GM12892 (cell line): ENCODE measurements at regions not wholly inside any gene's neighbourhood (a gene's known extent, or its start where the extent isn't known, plus 50 kb on each side); places are given as distances from the start of the nearest gene placed in this dataset.

Source experiments
- DNase-seq: peaks from one replicate; pipeline ENCODE4 v3.0.0; 2011; ENCODE audit not compliant: insufficient read length
- FAIRE-seq: peaks from 2 replicates; lab custom pipeline; 2011; peaks lifted over from hg19 to GRCh38; lab: Jason Lieb, UNC
- POLR2A ChIP-seq: IDR thresholded peaks from 2 replicates; pipeline ENCODE4 v1.6.1; 2011; ENCODE audit warnings: low read depth, low read length, control low read depth
- POLR2AphosphoS5 ChIP-seq: IDR thresholded peaks from 2 replicates; pipeline ENCODE4 v1.6.1; 2011; ENCODE audit warnings: low read depth, low read length, control low read depth
- TAF1 ChIP-seq: IDR thresholded peaks from 2 replicates; pipeline ENCODE4 v1.6.1; 2011; ENCODE audit warnings: low read depth, mild to moderate bottlenecking, control low read depth, low read length, borderline replicate concordance

DNA sequence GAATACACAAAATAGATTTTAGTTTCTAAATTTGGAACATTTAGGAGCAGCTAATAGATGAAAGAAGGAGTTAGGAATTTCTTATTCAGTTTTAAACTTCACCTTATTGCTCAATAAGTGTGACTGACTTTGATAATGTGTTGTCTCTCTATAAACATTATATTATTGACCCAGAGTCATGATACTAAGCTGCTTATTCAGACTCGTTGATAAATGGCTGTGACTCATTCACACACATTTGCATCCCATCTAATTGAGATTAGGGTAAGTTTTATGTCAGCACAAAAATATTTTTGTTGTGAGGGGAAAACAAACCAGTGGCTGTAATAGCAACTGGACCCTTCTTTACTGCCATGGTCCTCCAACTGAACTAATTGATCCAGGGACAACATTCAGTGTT, 137.6 kb downstream of the GOLIM4 start:
- FAIRE-seq: no peak
- DNase-seq: no peak

DNA sequence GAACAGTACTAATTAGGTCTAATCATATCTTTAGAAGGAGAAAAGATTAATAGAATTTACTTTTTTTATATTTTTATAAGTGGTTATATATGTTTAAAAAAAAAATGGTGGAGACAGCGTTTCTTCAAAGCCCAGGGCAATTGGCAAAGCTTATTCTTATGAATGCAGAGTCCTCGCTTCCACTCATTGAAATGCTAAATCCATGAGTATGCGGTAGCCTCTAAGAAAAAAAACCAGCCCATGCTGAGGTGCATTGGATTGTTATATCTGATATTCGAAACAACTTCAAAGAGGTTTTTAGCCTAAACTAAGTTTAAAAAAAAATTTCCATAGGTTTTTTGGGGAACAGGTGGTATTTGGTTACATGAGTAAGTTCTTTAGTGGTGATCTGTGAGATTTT, 142.8 kb downstream of the GOLIM4 start:
- DNase-seq (no peak), FAIRE-seq (no peak)
- no peak for TF ChIP-seq POLR2A
- TF ChIP-seq TAF1: no peak
- no peak for TF ChIP-seq POLR2AphosphoS5

More for the DNA sequence above, 137.6 kb downstream of the GOLIM4 start:
- TF ChIP-seq POLR2A (no peak), TAF1 (no peak), POLR2AphosphoS5 (no peak)

DNA sequence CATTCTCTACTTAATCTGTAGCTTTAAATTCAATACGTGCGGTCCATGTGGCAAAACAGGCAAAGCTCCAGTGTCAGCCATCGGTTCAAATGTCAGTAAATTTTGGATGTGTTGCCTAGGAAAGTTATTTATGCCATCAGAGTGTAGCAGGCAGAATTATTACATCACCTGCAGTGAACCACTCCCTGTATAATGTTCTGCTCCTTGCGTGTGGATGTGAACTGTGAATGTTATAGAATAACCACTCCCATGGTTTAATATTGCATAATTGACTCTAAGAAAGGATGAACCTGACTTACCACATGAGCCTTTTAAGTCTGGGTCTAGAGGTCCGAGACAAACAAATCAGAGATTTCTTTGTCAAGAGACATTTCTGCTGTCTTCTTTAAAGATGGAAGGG, 145.5 kb downstream of the GOLIM4 start:
- no peak for FAIRE-seq
- TF ChIP-seq TAF1 (no peak), POLR2A (no peak), POLR2AphosphoS5 (no peak)
- no peak for DNase-seq

DNA sequence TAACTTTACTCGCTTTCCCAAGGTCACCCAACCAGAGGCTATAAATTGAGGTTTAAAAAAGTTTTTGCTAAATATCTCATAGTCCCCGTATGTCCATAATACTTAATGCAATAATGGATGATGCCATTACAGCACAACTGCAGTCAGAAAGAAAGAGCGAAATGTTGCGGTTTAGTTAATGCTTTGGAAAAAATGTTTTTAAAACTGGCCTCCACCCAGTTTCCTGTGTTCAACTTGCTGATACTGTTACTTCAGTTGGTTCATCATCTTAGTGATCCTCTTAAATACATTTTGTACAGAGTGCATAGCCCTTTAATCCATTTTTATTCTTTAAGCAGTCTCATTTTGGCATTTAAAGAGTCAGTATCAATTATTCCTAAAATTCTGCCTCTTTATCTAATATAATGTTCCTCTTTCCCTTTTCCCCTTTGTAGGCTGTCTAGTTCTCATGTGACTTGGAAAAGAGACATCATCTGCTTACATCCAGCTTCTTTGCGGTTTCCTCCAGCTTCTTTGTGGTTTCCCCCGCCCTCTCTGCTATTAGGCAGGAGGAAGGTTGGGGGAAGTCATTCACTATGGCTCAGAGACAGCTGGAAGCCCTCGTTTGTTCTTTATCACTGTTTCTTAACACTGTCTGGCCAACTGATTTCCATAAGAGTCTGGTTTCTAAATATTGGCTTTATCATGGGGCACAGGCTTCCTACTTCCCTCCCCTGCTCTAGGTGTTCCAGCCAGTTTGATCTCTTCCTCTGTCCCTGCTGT, 154.3 kb downstream of the GOLIM4 start:
- no peak for DNase-seq
- FAIRE-seq: no peak

DNA sequence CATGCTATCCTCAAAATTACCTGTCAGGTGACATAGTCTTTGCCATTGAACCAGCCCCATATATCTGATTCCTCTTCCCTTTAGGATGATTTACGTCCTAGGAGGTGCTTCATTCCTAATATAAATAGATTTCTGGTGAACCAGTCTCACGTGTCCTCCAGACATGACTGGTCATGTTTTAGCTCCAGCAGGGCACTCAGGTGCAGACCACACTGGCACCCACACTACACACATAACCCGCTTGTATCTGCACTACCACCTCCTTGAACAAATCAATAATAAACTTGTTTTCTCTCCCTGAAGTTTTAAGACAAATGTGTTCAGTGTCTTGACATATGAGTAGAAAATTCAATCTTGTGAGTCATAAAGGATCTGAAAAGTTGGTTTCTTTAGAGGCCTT, 155.5 kb downstream of the GOLIM4 start:
- FAIRE-seq (no peak), DNase-seq (no peak)
- no peak for TF ChIP-seq POLR2AphosphoS5
- TF ChIP-seq POLR2A: no peak
- TF ChIP-seq TAF1: no peak

More for the DNA sequence above, 154.3 kb downstream of the GOLIM4 start:
- TF ChIP-seq POLR2A (no peak), TAF1 (no peak), POLR2AphosphoS5 (no peak)

DNA sequence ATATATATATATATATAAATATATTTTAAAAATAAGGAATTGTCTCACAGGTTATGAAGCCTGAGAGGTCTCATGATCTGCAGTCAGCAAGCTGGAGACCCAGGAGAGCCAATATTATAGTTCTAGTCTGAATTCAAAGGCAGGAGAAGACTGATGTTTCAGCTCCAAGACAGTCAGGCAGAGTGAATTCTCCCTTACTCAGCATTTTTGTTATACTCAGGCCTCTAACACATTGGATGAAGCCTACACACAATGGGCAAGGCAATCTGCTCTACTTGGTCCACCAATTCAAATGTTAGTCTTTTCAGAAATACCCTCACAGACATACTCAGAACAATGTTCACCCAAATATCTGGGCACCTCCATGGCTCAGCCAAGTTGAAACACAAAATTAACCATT, 157.2 kb downstream of the GOLIM4 start:
- FAIRE-seq (no peak), DNase-seq (no peak)
- TF ChIP-seq TAF1 (no peak), POLR2AphosphoS5 (no peak), POLR2A (no peak)

DNA sequence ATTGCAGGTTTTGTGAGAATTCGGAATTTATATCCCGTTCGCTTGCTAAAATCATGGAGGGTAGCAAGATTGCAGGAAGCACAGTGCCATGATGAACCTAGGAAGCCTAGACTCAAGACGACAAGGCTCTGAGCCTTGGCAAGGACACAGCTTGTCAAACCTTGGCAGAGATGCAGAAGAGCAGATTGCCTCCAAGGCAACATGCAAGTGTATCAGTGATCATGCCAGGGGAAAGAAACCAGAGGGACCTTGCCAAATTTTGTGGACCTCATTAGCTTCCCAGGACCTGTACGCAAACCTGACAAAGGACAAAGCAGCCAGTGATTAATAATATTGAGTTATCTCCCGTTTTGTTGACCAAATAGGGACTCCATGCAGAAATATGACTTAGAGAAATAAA, 159.7 kb downstream of the GOLIM4 start:
- no peak for FAIRE-seq
- no peak for DNase-seq

DNA sequence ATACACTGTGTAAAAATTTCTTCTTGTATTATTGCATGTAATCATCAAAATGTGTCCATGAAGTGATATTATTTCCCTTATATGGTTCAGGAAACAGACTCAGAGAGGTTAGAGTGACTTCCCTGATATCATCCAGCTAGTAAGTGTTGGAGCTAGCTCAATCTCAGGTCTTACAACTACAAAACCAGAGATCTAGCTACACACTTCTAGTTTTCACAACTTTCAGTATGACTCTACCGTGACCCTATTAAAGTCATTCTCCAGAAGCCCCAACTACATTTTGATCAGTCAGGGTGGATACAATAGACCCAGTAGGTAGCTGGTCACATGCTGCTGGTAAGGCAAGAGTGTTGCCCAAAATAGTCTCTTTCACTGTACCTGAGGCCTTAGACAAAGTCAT, 165.3 kb downstream of the GOLIM4 start:
- TF ChIP-seq POLR2AphosphoS5: no peak
- no peak for TF ChIP-seq POLR2A
- TF ChIP-seq TAF1: no peak
- DNase-seq (no peak), FAIRE-seq (no peak)

More for the DNA sequence above, 159.7 kb downstream of the GOLIM4 start:
- no peak for TF ChIP-seq TAF1
- no peak for TF ChIP-seq POLR2AphosphoS5
- TF ChIP-seq POLR2A: no peak

DNA sequence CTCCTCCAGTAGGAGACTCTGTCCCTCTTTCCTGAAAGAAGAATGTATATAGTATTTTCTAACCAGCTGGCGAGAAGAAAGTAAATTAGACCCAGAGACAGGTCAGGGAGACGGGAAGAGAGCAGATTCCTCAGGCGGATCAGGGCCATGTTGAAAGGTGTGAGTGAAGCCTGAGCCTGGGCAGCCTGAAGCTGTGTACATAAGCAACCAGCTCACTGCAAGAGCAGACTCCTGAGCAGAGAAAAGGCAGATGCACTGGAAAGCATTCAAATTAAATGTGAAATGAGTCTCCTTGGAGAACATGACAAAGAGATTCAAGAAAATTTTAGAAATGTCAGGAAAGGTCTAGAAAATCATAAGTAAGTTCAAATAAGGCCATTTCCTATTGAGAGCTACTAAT, 165.8 kb downstream of the GOLIM4 start:
- DNase-seq: no peak
- FAIRE-seq: no peak
- TF ChIP-seq TAF1 (no peak), POLR2AphosphoS5 (no peak), POLR2A (no peak)

DNA sequence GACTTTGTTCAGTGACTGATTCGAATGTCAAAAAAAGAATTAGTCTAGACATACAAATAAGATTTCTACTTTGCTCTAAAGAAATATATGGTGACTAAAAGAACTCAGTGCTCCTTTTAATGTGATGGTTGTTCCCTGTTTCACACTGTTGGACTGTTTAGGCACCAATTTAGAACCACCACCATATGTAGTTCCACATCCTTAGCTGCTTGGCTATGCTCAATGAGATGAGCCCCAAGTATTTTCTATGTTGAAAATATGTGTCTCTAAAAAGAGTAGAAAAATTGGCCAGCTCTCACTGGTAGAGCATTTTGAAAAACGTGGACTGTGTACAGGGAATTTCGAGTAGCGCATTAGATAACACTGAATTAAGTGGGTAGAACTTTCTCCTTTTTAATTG, 167.3 kb downstream of the GOLIM4 start:
- FAIRE-seq (no peak), DNase-seq (no peak)
- TF ChIP-seq TAF1 (no peak), POLR2A (no peak), POLR2AphosphoS5 (no peak)

DNA sequence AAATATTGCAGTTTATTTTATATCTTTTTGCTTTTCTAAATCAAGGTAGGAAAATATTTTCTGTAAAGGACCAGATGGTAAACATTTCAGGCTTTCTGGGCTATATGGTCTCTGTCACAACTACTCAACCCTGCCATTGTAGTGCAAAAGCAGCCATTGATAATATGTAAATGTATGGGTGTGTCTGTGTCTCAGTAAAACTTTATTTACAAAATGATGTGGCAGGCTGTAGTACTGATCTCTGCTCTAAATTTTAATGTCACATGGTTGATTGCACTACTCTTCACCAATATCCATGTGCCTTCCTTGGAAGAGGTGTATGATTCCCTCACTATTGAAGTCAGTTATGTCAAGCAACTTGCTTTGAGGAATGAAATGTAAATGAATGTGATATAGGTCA, 175.0 kb downstream of the GOLIM4 start:
- DNase-seq: no peak
- no peak for FAIRE-seq
- TF ChIP-seq POLR2AphosphoS5 (no peak), TAF1 (no peak), POLR2A (no peak)

DNA sequence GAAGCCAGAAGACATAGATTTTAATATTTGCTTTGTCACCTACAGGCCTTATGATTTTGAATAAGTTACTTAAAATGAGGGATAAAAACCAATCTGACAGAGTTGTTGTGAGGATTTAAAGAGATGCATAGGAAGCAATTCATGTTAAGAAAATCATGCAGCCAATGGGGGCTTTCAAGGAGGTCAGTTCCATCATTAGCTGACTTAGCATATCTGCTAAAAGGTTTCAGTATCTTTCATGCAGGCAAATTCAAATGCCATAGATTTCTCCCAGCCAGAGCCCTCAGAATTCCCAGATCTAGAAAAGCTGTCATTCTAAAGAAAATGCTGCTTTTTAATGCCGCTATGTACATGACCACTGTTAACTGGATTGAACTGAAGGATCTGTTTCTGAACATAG, 176.1 kb downstream of the GOLIM4 start:
- TF ChIP-seq POLR2A: no peak
- TF ChIP-seq POLR2AphosphoS5: no peak
- no peak for TF ChIP-seq TAF1
- FAIRE-seq: no peak
- DNase-seq: no peak
